Suppressor macrophage (primary cell): ENCODE measurements at regions not wholly inside any gene's neighbourhood (a gene's known extent, or its start where the extent isn't known, plus 50 kb on each side); places are given as distances from the start of the nearest gene placed in this dataset.

Experiments
- DNase-seq, 4 experiments: peaks; one replicate each; pipeline ENCODE4 v3.0.0-alpha.2; 2020 to 2022

GRCh38 chr2:187134306-187134705 is 285.3 kb upstream of the ZSWIM2 start:
- no peak for DNase-seq

- no peak for DNase-seq
Observed at GRCh38 chr2:187129868-187130267, 280.9 kb upstream of the ZSWIM2 start.

- DNase-seq = no peak
Observed at GRCh38 chr2:187129306-187129705, 280.3 kb upstream of the ZSWIM2 start.

- no peak for DNase-seq
Observed at GRCh38 chr2:187126247-187127005, 277.5 kb upstream of the ZSWIM2 start.

- no peak for DNase-seq
Observed at GRCh38 chr2:187125318-187125717, 276.3 kb upstream of the ZSWIM2 start.

GRCh38 chr2:187124529-187124928 is 275.6 kb upstream of the ZSWIM2 start:
- DNase-seq = no peak

GRCh38 chr2:187118331-187119099 is 269.5 kb upstream of the ZSWIM2 start:
- DNase-seq = no peak

- DNase-seq = no peak
Observed at GRCh38 chr2:187117483-187117882, 268.5 kb upstream of the ZSWIM2 start.

GRCh38 chr2:187115627-187116026 is 266.7 kb upstream of the ZSWIM2 start:
- DNase-seq = no peak

GRCh38 chr2:187107001-187107400 is 258.0 kb upstream of the ZSWIM2 start:
- DNase-seq = no peak

- DNase-seq = no peak
Observed at GRCh38 chr2:187105218-187105617, 256.2 kb upstream of the ZSWIM2 start.

GRCh38 chr2:187102381-187102780 is 253.4 kb upstream of the ZSWIM2 start:
- no peak for DNase-seq

GRCh38 chr2:187098154-187098553 is 249.2 kb upstream of the ZSWIM2 start:
- DNase-seq = no peak

- no peak for DNase-seq
Observed at GRCh38 chr2:187093771-187094412, 244.9 kb upstream of the ZSWIM2 start.

GRCh38 chr2:187091664-187092063 is 242.7 kb upstream of the ZSWIM2 start:
- no peak for DNase-seq

GRCh38 chr2:187084524-187084923 is 235.6 kb upstream of the ZSWIM2 start:
- DNase-seq = no peak

- DNase-seq = no peak
Observed at GRCh38 chr2:187081461-187081860, 232.5 kb upstream of the ZSWIM2 start.

- DNase-seq = no peak
Observed at GRCh38 chr2:187079901-187080300, 230.9 kb upstream of the ZSWIM2 start.

GRCh38 chr2:187078297-187078696 is 229.3 kb upstream of the ZSWIM2 start:
- DNase-seq = peak; percentile 8 to 61 (median 40)

GRCh38 chr2:187075671-187076070 is 226.7 kb upstream of the ZSWIM2 start:
- DNase-seq = no peak

GRCh38 chr2:187075199-187075635 is 226.2 kb upstream of the ZSWIM2 start:
- no peak for DNase-seq

GRCh38 chr2:187058198-187058597 is 209.2 kb upstream of the ZSWIM2 start:
- DNase-seq = no peak

GRCh38 chr2:187057466-187057865 is 208.5 kb upstream of the ZSWIM2 start:
- DNase-seq = no peak
